ENCODE measurements at regions not wholly inside any gene's neighbourhood (a gene's known extent, or its start where the extent isn't known, plus 50 kb on each side); places are given as distances from the start of the nearest gene placed in this dataset.

GRCh38 chr5:173736923-173737412 lies 120.5 kb upstream of the BOD1 start (continued):
- peak; percentile 6 for TF ChIP-seq ZFP36 (IDR thresholded peaks at IDR 0.05; ENCODE audit: low read depth, low read length, partially characterized antibody)
- no peak for TF ChIP-seq NR2C1 (IDR thresholded peaks at IDR 0.05)
- peak; percentile 27; the same call in 1 of the 2 replicates for TF ChIP-seq NR2C1 (tag; IDR thresholded peaks at IDR 0.05)
- 0 out of 2 replicates have a peak, but pooled peaks have one; percentile 32 for TF ChIP-seq ETV1 (tag; conservative IDR thresholded peaks at IDR 0.05; ENCODE audit: low read depth)
- TF ChIP-seq HDAC2 (IDR thresholded peaks at IDR 0.05) = 0 out of 2 replicates have a peak, but pooled peaks have one; percentile 21
- TF ChIP-seq CBFA2T2 (conservative IDR thresholded peaks at IDR 0.05) = 0 out of 2 replicates have a peak, but pooled peaks have one; percentile 3
- TF ChIP-seq ZC3H4 (CRISPR knock-in tag; IDR thresholded peaks at IDR 0.05; ENCODE audit: borderline replicate concordance) = no peak
- no peak for TF ChIP-seq LEF1 (IDR thresholded peaks at IDR 0.05)
- TF ChIP-seq ESRRA (IDR thresholded peaks at IDR 0.05; ENCODE audit: borderline replicate concordance, low read depth) = peak; percentile 53; the same call in 1 of the 2 replicates
- peak in 1 of 2 experiments; percentile 91; a peak in 2 of 4 replicates for TF ChIP-seq RCOR1 (IDR thresholded peaks at IDR 0.05; ENCODE audit: borderline replicate concordance in 1 of 2, low read depth in 2 of 2, low read length in 2 of 2)

- ChIA-PET CTCF (ENCODE audit: low intra/inter-chr PET ratio) (no interaction called here), POLR2A (interaction anchor here (0.7 to 1.0 kb wide), 2 partner anchors 12 to 145 kb away, joined by 3 read pairs; no protein-coding TSS in a partner anchor)
- intact Hi-C loops (cut with micrococcal nuclease) = no loop called here
- no peak for ATAC-seq
- no TSS peak for BruUV-seq (replicated peaks)
- Histone ChIP-seq H3K9me1 (ENCODE audit: control insufficient read depth, insufficient read depth, low read length) (no peaks in the 10 kb centered on the region), H3K27me3 (ENCODE audit: control insufficient read depth in 2 of 2, insufficient read depth in 2 of 2, low read length in 2 of 2) (no peaks in the 10 kb centered on the region), H2AFZ (ENCODE audit: low read depth, low read length) (0 out of 2 replicates have a peak overlapping the region, but pooled peaks have one; percentile 2), H3K9ac (ENCODE audit: insufficient read depth in 1 of 2, low read depth in 2 of 2, low read length in 2 of 2) (peak overlapping the region in 1 of 2 experiments; percentile 50; a peak in 1 of 4 replicates), H4K20me1 (replicated peaks; ENCODE audit: control insufficient read depth, insufficient read depth, low read length) (no peaks in the 10 kb centered on the region), H3K4me1 (replicated peaks in 1 of 2; ENCODE audit: control insufficient read depth in 2 of 2, insufficient read depth in 2 of 2, low read length in 2 of 2) (peaks cover 12 to 15% of the 10 kb centered on the region in 2 experiments; a peak in 4 of 5 replicates), H3K9me3 (replicated peaks; ENCODE audit: control insufficient read depth, insufficient read depth, low read depth, low read length) (no peaks in the 10 kb centered on the region), H3K27ac (ENCODE audit: extremely low read depth, low read depth, low read length) (no peak overlapping the region), H3K36me3 (ENCODE audit: control insufficient read depth, insufficient read depth, low read length) (no peaks in the 10 kb centered on the region), H3K79me2 (ENCODE audit: control insufficient read depth, insufficient read depth, low read length) (no peaks in the 10 kb centered on the region), H3K4me3 (no peak overlapping the region), H3K4me2 (ENCODE audit: insufficient read depth, low read length) (no peak overlapping the region)
- 33% methylated on average over 5 of the region's 5 CpGs for WGBS (ENCODE audit: insufficient coverage, low coverage, missing lambda C conversion rate)
- FAIRE-seq = no peak
- no peak for DNase-seq (ENCODE audit: extremely low read depth in 1 of 4, low spot score in 3 of 4)
- in situ Hi-C loops (cut with MboI) = no loop called here
- TF ChIP-seq SMARCA5 (IDR thresholded peaks at IDR 0.05) (peak; percentile 63; the same call in 1 of the 2 replicates), NR0B1 (IDR thresholded peaks at IDR 0.05; ENCODE audit: partially characterized antibody) (no peak), ZMIZ1 (IDR thresholded peaks at IDR 0.05; ENCODE audit: low read depth in 2 of 2, low read length in 2 of 2) (no peak), MAX (CRISPR knock-in tag; IDR thresholded peaks at IDR 0.05) (no peak), ZFP1 (CRISPR knock-in tag; IDR thresholded peaks at IDR 0.05) (no peak), NBN (IDR thresholded peaks at IDR 0.05; ENCODE audit: low read depth) (no peak), NCOA1 (IDR thresholded peaks at IDR 0.05; ENCODE audit: low read depth) (no peak), KDM1A (IDR thresholded peaks at IDR 0.05) (peak; percentile 20 to 54; a peak in 2 of 4 replicates)
Measured at GRCh38 chr5:173739741-173740140, 123.3 kb upstream of the BOD1 start.

All from K562 (cell line).